ENCODE measurements at regions not wholly inside any gene's neighbourhood (a gene's known extent, or its start where the extent isn't known, plus 50 kb on each side); places are given as distances from the start of the nearest gene placed in this dataset.

GRCh38 chr2:66694087-66694860, 259.3 kb downstream of the MEIS1 start:
- no peak for TF ChIP-seq CTCF (IDR thresholded peaks at IDR 0.05; ENCODE audit: insufficient read depth, low read length)
- TF ChIP-seq POLR2AphosphoS5 (IDR thresholded peaks at IDR 0.05; ENCODE audit: low read depth): no peak
